EH (cell line): ENCODE measurements at regions not wholly inside any gene's neighbourhood (a gene's known extent, or its start where the extent isn't known, plus 50 kb on each side); places are given as distances from the start of the nearest gene placed in this dataset.
"Not testable (repeated sequence)": the region's sequence is repeated elsewhere in the genome, so short reads cannot be mapped to it uniquely, and the experiment has no call there.

Experiments used
- DNase-seq: peaks from one replicate; pipeline ENCODE4 v3.0.0-alpha.2; 2015; ENCODE audit warnings: low read depth

GRCh38 chr7:81361769-81362312 is 408.0 kb downstream of the HGF start:
- DNase-seq, result no peak

DNA sequence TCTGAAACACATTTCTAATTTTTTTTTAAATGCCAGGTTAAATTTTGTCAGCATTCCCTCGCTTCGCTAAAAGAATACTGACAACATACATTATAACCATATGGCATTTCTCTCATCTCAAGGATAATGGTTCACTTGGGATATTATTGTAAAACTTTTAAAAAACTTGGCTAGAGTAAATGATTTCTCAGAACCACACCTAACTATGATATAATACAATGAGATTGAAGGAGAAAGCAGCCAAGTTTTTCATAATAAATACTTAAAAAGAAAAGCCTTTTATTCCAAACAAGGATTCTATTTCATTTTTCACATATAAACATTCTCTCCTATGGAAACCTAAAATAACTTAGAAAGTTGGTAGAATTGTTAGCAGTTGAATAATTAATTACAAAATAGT is 413.9 kb downstream of the HGF start:
- no peak for DNase-seq

DNA sequence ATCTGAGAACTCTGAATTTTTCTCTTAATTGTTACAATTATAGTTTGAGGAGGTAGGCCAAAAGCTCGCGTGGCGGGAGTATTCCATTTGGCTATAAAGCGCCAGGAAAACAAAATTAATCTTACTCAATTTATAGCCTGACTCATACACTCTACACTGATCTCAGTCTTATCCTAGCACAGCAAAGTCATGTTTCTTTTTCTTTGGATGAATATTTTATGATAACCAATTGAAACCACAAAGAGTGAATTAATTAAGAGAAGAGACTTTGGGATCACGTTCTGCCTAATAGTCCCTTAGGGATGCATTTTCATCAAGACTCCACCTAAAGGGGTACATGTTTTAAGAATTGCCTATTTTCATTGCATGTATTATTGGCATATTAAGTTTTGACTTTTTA is 420.8 kb downstream of the HGF start:
- DNase-seq, result no peak

DNA sequence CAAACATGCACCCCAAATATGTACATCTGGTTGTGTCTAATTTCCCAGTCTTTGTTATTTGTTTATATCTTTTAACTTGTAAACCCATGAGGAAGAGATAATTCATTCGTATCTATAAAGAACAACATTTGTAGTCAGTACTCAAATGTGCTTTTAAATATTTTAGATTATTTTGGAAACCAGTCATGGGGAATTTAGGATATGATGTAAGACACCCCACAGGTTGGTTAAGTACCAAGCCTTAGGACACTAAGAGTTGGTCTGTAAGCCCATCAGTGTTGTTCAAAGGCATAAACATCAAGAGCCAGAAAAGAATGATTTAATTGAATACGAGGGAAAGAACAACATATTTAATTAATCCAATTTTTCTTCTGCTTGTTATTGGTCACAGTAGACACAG is 421.1 kb upstream of the SEMA3C start:
- DNase-seq, result peak; percentile 55

DNA sequence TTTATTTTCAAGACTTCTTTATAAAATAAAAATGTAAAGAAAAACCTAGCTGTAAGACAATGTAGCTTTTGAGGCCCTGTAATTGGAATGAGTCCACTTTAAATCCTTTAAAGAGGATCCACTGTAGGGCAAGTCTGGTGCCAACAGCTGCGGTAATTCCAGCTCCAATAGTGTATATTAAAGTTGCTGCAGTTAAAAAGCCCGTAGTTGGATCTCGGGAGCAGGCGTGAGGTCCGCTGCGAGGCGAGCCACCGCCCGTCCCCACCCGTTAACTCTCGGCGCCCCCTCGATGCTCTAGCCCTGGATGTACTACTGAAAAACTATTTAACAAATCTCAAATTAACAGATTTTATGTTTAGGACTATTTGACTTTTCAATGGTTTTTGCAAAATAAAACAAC is 414.7 kb upstream of the SEMA3C start:
- DNase-seq, result no peak

DNA sequence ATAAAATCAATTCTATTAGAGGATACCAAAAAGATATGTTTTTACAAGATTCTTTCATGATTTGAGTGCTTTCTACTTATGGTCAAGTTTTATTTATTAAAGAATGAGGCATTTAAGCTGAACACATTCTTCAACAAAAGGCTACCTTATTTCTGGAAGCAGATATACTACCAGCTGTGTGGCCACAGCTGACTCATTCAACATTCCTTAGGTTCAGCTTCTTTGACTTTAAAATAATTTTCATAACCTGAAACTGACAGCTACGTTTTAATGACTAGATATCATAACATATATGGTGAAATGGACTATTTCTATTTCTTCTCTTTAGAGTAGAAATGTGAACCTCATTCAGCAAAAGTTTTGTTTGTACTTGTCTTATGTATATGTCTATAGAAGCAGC is 414.2 kb upstream of the SEMA3C start:
- peak; percentile 48 for DNase-seq

DNA sequence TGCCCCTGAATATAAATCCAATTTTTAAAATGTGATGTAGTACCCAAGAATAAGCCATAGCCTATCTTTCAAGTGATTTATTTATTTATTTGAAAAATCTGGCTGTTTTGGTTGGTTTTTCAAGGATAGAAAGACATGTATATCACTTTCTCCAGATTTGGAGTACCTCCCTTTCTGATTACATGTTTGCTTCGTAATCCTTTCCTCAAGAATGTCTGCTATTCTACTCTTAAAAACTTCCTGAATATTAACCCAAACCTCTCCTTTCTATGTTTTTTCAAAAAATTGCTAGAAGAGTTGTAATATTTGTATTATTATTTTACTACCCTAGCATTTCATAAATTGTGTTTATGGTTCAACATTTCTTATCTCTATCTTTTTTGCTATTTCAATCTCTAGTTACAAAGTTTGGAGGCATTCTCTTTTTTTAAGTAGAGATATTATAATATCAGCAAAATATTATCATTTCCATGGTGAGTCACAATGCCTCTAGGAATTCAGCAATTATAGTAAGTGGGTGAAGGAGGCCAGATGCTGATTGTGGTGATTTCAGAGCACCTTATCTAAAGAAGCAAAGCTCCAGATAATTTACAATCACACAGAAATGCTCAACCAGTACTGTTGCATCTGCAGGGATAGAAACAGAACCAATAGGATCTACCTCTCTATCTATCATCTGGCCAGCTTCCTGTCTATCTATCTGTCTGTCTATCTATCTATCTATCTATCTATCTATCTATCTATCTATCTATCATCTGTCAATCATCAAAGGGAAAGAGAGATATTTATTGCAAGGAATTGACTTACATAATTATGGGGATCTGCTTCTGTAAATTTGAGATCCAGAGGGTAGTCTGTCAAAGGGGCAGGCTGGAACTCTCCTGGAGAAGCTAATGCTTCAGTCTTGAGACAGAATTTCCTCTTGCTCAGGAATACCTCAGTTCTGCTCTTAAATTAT is 412.5 kb upstream of the SEMA3C start:
- peak; percentile 4 for DNase-seq

- no peak for DNase-seq
Observed at GRCh38 chr7:81330108-81330507, 411.3 kb upstream of the SEMA3C start.

GRCh38 chr7:81327468-81328266 is 408.8 kb upstream of the SEMA3C start:
- DNase-seq, result peak; percentile 40

DNA sequence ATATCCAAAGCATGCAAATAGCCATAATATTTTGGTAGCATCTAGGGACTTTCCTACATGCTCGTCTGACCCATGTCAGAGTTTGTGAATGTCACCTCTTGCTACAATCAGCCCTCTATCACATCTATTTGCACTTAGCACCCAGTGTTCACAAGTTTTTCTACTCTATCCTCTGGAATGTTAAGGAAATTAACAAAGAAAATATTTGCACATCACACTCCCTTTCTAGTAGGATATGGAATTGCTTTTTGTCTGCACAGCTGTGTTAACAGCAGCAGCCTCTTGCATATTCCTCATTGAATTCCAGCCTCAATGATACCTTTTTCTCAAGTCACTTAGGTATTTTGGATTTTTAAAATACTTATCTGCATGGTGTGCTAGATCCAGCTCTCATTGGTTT is 403.1 kb upstream of the SEMA3C start:
- no peak for DNase-seq

GRCh38 chr7:81317741-81318140 is 398.9 kb upstream of the SEMA3C start:
- no peak for DNase-seq

DNA sequence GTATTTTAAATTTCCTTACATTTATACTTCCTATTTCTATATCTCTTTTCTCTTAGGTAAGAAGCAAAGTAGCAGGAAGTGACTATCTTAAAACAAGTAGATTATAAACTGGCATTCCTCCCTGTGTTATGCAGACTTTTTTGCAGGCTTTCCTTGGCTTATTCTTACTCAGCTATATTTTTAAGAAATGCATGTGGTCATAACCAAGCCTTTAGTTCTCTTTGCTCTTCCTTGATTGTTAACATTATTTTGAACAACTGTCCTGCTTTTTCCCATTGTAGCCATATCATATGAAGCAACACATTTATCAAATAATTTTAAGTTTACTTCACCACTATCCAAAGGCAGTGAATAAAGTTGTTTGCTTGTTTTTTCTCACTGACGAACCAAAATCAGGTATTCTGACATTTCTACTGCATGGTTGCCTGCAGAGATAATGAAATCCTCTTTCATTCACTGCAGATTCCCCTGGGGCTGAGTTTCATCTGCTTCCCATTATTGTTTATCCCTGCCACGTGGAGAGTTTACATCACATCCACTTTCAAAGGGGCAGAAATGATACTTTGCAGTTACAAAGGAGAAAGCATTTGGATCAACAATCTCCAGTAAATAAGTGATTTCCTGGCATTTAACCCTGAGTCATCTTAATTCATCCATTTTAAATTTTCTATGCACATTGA is 389.9 kb upstream of the SEMA3C start:
- DNase-seq, result peak; percentile 20

DNA sequence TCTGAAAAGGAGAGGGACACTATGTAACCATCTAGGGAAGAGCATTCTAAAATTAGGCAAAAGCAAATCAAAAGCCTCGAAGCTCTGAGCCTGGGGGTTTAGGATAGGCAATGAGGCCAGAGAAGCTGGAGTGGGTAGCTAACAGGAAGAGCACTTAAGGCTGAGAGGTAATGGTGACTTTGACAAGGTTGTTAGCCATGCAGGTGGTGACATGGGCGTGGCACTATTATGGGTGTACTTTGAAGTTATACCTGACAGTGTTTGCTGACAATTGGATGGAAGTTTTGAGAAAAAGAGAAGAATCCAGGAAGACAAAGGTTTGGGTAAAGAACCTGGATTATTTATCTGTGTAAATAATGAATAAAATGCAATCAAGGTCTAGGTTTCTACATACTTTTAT is 383.0 kb upstream of the SEMA3C start:
- DNase-seq, result no peak

- no peak for DNase-seq
Observed at GRCh38 chr7:81300753-81301152, 381.9 kb upstream of the SEMA3C start.

DNA sequence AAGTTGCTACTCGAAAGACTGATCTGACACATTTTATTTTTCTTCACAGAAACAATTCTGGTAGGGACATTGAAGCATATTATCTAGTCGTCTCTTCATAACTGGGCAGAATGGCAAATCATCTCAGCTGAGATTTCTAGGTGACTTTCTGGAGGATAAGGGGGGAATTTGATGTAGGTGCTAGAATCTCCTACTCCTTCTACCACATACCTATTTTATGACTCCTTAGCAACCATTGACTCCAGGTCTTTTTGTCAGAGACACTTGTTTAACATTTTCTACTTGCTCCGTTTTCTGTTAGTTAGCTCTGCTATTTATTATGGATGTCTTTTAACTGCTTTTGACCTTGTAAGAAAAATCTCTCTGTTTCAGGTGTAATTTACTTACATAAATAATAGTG is 380.9 kb upstream of the SEMA3C start:
- DNase-seq, result no peak

DNA sequence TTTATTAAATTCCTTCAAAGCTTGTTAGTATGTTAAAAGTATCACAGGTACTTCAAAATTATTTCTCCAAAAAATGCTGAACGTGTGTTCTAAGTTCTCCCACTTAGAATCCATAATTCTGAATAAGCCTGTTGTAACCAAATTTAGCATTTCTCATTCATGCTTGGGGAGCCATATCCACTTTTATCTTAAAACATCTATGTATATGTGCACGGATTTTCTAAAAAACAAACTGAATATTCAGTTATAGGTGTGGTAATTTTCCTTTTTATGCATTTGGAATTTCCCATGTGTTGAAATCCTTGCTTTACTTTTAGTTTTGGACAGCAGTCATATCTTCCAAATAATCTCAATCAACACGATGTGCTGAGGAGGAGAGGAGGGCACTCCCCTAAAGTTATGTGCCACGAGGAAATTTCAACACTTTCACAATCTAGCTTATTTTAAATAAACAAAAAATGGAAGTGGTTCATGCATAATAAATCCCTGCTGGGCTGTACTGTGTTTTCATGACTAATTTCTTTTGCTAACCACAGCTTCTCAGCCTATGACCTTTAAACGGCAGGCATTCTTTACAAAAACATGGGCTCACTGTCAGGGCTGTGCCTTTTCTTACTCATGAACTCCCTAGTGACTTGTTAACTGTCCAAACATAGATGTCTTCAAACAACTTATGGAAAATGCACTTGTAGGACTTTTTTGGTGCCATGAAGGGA is 380.3 kb upstream of the SEMA3C start:
- DNase-seq, result peak; percentile 97

- DNase-seq, result no peak
Observed at GRCh38 chr7:81297317-81297716, 378.5 kb upstream of the SEMA3C start.

DNA sequence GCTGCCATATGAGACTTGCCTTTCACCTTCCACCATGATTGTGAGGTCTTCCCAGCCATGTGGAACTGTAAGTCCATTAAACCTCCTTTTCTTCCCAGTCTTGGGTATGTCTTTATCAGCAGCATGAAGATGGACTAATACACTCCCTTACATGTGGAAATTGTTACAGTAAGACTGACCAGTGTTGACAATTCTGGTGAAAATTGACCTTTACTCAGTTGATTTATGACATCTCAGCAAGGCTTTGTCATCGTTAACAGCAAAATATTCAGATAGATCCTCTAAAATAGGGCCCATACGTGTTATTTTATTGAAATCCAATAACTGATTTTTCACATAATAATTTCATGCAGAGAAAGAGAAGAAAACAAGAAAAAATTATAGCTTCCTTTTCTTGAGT is 377.9 kb upstream of the SEMA3C start:
- no peak for DNase-seq

DNA sequence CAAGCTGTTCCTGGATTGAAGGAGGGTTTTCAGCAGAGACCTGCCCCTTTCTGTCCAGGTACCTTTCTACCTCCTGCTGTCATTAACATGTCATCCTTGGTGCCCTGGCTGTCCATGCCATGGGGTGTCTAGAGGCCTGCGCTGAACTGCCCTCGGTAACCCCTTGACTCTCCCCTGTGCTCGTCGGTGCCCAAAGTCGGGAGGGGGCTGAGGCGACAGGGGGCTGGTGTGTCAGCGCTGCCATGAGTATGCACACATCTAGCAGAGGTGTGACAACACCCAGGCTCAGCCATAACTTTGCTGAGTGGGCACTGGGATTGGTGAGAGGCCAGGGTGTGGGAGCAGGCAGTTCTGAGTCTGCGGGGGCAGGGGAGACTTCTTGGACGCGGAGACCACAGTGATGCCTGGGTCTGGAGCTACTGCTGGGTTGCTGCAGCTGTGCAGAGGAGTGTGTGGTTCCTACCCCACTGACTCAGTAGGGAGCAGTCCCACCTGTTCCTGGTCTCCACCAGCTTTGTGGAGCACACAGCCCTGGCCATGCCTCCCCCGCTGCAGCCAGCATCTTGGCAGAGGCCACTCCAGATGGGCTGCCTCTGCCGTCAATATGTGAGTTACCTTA is 376.2 kb upstream of the SEMA3C start:
- no peak for DNase-seq

GRCh38 chr7:81293806-81294205 is 375.0 kb upstream of the SEMA3C start:
- DNase-seq, result no peak

DNA sequence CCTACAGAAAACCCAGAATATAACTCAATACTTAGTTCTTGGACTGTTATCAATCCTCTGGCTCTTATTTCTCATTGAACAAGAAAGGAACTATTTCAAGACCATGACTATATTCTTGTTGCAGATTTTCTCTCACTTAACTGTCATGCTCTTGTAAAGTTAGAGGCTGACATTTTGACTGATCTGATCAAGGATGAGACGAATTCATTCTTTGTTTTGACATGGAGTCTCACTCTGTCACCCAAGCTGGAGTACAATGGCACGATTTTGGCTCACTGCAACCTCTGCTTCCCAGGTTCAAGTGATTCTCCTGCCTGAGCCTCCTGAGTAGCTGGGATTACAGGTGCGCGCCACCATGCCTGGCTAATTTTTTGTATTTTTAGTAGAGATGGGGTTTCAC is 367.9 kb upstream of the SEMA3C start:
- not testable (repeated sequence) for DNase-seq
